HG03354 (cell line): ENCODE measurements at regions not wholly inside any gene's neighbourhood (a gene's known extent, or its start where the extent isn't known, plus 50 kb on each side); places are given as distances from the start of the nearest gene placed in this dataset.
A peak's percentile ranks its signal among the peaks of the same experiment; 100 is the strongest.
"Not testable (repeated sequence)": the region's sequence is repeated elsewhere in the genome, so short reads cannot be mapped to it uniquely, and the experiment has no call there.

ENCODE experiments used
- ATAC-seq: cut with Tn5 transposase; IDR thresholded peaks from one replicate; pipeline ENCODE4 v1.9.1; 2021; ENCODE audit warnings: mild to moderate bottlenecking; ENCODE audit not compliant: unreplicated experiment, poor library complexity, severe bottlenecking

DNA sequence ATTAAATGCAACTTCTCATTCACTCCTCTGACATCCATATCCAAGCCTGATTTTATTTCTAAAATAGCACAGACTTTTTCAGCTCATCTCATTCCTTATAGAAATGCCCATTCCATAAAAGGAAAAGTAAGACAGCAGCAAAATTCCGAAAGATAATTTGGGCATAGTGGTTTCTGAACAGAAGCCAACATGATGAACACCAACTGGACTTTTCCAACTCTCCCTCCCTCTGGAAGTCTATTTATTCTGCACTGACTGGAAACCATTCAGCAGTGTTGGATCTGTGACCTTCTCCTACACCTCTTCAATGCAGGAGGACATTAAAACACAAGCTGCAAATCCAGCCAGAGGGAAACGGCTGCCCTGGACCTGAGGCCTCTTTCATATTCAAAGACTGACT is 306.2 kb upstream of the NT5E start:
- no peak for ATAC-seq

- no peak for ATAC-seq
Measured at GRCh38 chr6:85137865-85138264, 312.0 kb upstream of the NT5E start.

GRCh38 chr6:85136310-85136709 is 313.6 kb upstream of the NT5E start:
- no peak for ATAC-seq

DNA sequence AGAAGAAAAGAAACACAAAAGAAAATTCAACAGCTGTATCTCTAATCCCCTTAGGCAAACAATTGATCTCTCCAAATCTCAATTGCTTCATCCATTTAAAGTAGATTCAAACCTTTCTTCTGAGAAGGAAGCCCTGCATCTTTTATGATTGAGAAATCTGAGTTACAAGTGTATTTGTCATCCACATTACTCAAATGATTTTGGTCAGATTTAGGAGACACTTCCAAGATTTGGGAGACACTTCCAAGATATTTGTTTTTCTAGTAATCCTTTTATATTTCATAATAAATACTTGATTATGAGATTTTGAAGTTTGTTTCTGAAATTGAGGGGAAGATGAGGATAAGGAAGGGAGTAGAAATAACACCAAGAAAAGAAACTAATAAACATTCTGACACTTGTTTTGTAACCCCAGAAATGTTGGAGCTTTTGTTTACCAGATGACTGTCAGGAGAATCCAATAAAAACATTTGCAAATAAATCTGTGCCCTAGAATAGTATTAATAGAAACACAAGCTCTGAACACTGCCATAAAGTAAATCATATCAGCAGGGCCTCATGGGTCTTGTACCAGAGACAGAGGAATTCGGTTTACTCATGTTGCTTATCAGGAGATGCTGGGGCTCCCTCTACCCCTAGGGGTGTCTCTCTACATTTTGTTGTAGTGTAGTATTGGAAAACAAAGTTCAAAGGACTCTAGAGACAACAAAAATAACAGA is 314.3 kb upstream of the NT5E start:
- no peak for ATAC-seq

- no peak for ATAC-seq
Measured at GRCh38 chr6:85134172-85134571, 315.7 kb upstream of the NT5E start.

- ATAC-seq: no peak
Measured at GRCh38 chr6:85132091-85132490, 317.8 kb upstream of the NT5E start.

DNA sequence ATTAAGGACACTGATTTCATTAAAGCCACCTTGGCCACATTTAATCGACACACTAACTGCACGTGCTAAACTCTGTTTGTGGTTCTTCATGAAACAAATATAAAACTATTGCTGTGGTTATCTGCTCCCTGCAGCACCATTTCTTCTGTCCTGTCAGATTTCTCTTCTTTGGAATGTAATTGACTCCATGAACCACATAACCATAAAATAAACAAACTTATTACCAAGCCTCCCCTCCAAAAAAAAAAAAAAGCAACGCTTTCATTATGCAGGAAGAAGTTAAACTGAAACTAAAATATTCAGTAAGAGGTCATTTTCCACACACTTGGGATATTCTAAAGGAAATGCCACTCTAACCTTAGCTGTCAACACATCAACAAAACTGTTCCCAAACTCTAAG is 319.1 kb upstream of the NT5E start:
- no peak for ATAC-seq

- ATAC-seq: no peak
Measured at GRCh38 chr6:85129881-85130280, 320.0 kb upstream of the NT5E start.

- no peak for ATAC-seq
Measured at GRCh38 chr6:85128781-85129180, 321.1 kb upstream of the NT5E start.

- not testable (repeated sequence) for ATAC-seq
Measured at GRCh38 chr6:85128256-85128655, 321.6 kb upstream of the NT5E start.

GRCh38 chr6:85127696-85128243 is 322.1 kb upstream of the NT5E start:
- no peak for ATAC-seq

- peak; percentile 11 for ATAC-seq
Measured at GRCh38 chr6:85127168-85127498, 322.8 kb upstream of the NT5E start.

GRCh38 chr6:85126485-85127167 is 323.3 kb upstream of the NT5E start:
- ATAC-seq: peak; percentile 89

DNA sequence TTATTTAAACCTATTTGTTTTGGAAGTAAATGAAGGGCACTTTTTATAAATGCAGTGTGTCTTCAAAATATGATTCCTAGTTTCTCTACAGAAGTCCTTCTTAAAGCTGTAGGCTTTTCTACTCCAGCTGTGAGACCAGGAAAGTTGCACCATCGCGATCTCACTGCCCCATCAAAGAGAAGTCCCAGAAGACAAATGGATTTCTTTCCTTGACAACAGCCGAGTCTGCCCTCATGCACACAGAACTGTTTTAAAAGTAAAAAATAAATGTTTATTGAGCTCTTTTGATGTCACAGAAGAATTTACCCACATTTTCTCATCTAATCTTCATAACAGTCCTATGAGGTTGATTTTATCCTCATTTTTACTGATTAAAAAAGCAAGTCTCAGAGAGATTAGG is 324.4 kb upstream of the NT5E start:
- no peak for ATAC-seq

GRCh38 chr6:85124472-85125354 is 325.2 kb upstream of the NT5E start:
- no peak for ATAC-seq

GRCh38 chr6:85121158-85121557 is 328.7 kb upstream of the NT5E start:
- no peak for ATAC-seq

GRCh38 chr6:85118652-85119235 is 331.1 kb upstream of the NT5E start:
- ATAC-seq: no peak

GRCh38 chr6:85118233-85118632 is 331.6 kb upstream of the NT5E start:
- no peak for ATAC-seq

DNA sequence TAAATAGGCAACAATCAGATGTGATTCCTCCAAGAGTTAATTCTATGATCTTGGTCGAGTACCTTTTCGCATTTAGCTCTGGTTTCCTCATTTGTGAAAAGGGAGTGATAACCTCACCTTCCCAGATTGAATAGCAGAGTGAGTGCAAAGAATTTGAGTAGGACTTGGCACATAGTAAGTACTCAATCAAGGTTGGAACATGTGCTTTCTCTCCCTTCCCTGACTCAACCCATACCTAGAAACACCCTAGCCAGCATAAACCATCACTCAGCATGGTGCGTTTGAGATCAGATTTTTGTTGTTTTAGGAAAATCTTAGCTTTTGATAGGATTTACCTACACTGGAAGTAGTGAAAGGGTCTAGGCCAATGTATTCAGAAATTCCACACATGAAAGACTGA is 333.4 kb upstream of the NT5E start:
- no peak for ATAC-seq

DNA sequence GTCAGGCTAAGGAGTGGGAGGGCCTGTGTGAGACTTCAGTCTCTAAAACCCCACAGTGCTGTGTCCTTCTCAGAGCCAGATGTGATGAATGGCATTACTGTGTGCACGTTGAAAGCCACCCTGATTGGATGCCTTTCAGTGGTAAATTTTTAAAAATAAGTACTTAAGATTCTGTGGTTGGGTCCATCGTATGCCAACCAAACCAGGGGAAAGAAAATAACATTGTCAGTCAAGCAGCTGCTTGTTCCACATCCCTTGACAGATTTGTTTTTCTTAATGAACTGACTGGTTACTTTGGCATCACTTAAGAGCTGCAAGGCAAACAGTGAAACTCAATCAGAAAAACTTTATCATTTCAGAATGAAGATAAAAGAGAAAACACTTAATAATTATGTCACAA is 334.0 kb upstream of the NT5E start:
- ATAC-seq: no peak
